ENCODE measurements at regions not wholly inside any gene's neighbourhood (a gene's known extent, or its start where the extent isn't known, plus 50 kb on each side); places are given as distances from the start of the nearest gene placed in this dataset.

DNA sequence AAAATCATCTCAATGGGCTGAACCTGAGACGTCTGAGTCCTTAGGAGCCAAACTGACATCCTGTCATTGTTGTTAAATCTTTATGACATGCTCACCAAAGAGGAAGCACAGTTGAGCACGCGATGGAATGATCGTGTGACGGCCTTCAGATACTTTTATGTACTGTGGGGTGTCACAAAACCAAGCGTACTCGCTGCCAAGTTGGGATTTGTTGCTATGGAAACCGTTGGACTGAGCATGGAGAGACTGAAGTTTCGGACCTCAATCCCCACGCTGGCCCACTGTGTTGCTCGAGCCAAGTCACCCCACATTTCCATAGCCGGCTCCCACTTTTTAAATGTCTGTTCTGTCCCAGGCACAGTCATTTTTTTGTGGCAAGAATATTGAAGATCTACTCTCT, 222.8 kb upstream of the SDK2 start:
- no peak for TF ChIP-seq CTCF (IDR thresholded peaks at IDR 0.05)
- DNase-seq = no peak
- no peaks in the 10 kb centered on the region for H3K4me1 ChIP-seq
- intact Hi-C loops (cut with DNase I; ENCODE audit: low total_unique reads) = no loop called here
- H3K9me3 ChIP-seq = no peaks in the 10 kb centered on the region
- no peak overlapping the region for H3K27ac ChIP-seq
- H3K27me3 ChIP-seq = peaks cover 0 to 12% of the 10 kb centered on the region in 2 donors
- H3K36me3 ChIP-seq = no peaks in the 10 kb centered on the region
- H3K4me3 ChIP-seq = no peak overlapping the region

DNA sequence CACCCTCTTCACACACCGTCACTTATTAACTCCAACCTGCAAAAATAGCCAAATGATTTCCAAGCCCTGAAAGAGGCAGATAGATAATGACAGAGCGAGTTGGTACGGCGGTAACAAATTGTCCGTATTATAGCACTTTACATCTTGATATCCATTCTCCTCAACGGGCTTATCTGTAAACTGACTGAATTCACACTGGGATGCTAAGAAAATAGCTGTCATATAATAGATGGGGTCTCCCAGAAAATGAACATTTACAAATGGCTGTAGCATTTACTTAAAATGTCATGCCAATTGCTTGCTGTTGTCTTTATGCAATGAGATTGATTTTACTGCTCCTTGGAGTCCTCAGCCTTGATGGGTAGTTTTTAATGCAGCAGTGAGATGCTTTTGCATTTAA, 225.8 kb upstream of the SDK2 start:
- no peaks in the 10 kb centered on the region for H3K36me3 ChIP-seq
- no peak overlapping the region for H3K27ac ChIP-seq
- TF ChIP-seq CTCF (IDR thresholded peaks at IDR 0.05) = no peak
- H3K4me3 ChIP-seq = no peak overlapping the region
- H3K4me1 ChIP-seq = no peaks in the 10 kb centered on the region
- no peaks in the 10 kb centered on the region for H3K9me3 ChIP-seq
- intact Hi-C loops (cut with DNase I; ENCODE audit: low total_unique reads) = no loop called here
- DNase-seq = no peak
- peaks cover 0 to 9% of the 10 kb centered on the region in 2 donors for H3K27me3 ChIP-seq

DNA sequence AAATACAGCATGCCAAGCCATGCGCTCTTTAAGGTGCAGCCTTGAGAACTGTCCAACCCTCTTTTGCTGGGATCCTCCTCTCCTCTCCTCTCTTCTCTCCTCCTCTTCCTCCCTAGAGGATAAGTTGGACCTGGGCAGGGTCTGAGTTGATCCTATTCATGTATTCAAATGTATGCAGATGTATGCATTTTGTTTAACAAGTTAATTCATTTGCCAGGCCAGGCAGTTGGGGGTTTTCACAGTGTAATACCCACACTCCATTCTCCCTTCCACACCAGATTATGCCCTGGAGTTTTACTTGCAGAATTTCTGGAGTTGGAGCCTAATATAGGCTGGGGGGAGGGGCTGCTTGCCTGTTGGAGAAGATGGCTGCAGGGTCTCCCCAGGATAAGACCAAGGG, 226.2 kb upstream of the SDK2 start:
- Histone ChIP-seq H3K4me3 (no peak overlapping the region), H3K4me1 (no peaks in the 10 kb centered on the region), H3K9me3 (no peaks in the 10 kb centered on the region), H3K27me3 (peaks cover 0 to 9% of the 10 kb centered on the region in 2 donors), H3K36me3 (no peaks in the 10 kb centered on the region), H3K27ac (no peak overlapping the region)
- intact Hi-C loops (cut with DNase I; ENCODE audit: low total_unique reads) = no loop called here
- TF ChIP-seq CTCF (IDR thresholded peaks at IDR 0.05) = no peak
- no peak for DNase-seq

DNA sequence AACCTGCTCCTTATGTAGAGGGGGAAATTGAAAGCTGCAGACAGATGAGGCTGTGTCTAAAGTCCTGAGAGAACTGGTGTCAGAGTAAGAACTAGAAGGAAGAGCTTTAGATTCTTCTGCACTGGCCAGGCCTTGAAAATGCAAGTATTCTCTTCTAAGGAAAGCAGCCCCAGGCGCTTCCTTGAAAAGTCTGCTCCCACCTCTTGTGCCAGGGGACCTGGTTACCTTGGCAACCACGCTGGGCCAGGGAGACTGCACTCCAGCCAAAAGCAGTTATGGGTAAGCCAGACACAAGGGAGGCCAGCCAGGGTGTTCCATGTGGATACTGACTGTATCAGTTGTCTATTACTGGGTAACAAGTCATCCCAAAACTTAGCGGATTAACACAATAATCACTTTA, 228.6 kb upstream of the SDK2 start:
- H3K36me3 ChIP-seq = no peaks in the 10 kb centered on the region
- DNase-seq = no peak
- H3K4me1 ChIP-seq = no peaks in the 10 kb centered on the region
- no peak overlapping the region for H3K4me3 ChIP-seq
- peaks cover 0 to 12% of the 10 kb centered on the region in 2 donors for H3K27me3 ChIP-seq
- TF ChIP-seq CTCF (IDR thresholded peaks at IDR 0.05) = no peak
- no peaks in the 10 kb centered on the region for H3K9me3 ChIP-seq
- no peak overlapping the region for H3K27ac ChIP-seq
- intact Hi-C loops (cut with DNase I; ENCODE audit: low total_unique reads) = no loop called here

GRCh38 chr17:73874008-73874720, 229.9 kb upstream of the SDK2 start:
- no peak overlapping the region for H3K4me3 ChIP-seq
- H3K27me3 ChIP-seq = peaks cover 0 to 10% of the 10 kb centered on the region in 2 donors
- no peaks in the 10 kb centered on the region for H3K36me3 ChIP-seq
- intact Hi-C loops (cut with DNase I; ENCODE audit: low total_unique reads) = no loop called here
- no peak for TF ChIP-seq CTCF (IDR thresholded peaks at IDR 0.05)
- no peaks in the 10 kb centered on the region for H3K9me3 ChIP-seq
- H3K4me1 ChIP-seq = no peaks in the 10 kb centered on the region
- H3K27ac ChIP-seq = no peak overlapping the region
- DNase-seq = no peak

- Histone ChIP-seq H3K27ac (no peak overlapping the region), H3K4me3 (no peak overlapping the region), H3K9me3 (no peaks in the 10 kb centered on the region), H3K36me3 (no peaks in the 10 kb centered on the region), H3K4me1 (no peaks in the 10 kb centered on the region), H3K27me3 (peaks cover 0 to 12% of the 10 kb centered on the region in 2 donors)
- intact Hi-C loops (cut with DNase I; ENCODE audit: low total_unique reads) = no loop called here
- TF ChIP-seq CTCF (IDR thresholded peaks at IDR 0.05) = no peak
- DNase-seq = no peak
Observed at GRCh38 chr17:73875346-73875745, 231.1 kb upstream of the SDK2 start.

Measured in tibial artery (tissue), 4 donors.